ENCODE measurements at regions not wholly inside any gene's neighbourhood (a gene's known extent, or its start where the extent isn't known, plus 50 kb on each side); places are given as distances from the start of the nearest gene placed in this dataset.

DNA sequence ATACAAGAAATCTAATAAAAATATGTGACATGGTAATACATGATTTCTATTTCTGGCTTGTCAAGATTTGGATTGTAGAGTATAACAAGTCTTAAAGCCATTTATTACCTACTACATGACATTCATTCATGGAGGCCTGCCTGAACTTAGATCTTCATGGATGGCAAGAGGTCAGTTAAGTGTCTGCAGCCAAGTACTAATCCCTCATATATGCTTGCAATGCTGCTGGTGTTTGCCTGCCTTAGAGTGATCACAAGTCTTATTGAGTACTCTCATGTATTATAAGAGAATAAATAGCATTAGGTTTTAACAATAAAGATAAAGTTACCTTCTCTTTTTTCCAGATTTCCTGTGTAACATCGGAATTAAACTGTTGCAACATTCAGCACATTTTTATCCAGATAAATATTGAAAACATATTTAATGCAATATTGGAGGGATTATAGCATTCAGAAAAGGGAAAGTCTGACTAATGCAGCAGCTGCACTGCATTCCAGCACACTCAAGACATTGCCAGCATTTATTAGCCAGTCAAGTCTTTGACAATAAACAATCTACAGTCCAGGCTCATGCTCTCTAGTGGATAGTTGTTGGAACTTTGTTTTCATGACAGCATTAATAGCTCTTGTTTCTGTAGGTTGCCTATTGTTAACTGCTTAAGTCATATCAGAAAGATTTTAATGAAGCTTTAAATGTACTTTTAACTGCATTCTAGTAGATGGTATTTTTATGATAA lies 737.1 kb downstream of the FAT4 start:
- no peak for DNase-seq

DNA sequence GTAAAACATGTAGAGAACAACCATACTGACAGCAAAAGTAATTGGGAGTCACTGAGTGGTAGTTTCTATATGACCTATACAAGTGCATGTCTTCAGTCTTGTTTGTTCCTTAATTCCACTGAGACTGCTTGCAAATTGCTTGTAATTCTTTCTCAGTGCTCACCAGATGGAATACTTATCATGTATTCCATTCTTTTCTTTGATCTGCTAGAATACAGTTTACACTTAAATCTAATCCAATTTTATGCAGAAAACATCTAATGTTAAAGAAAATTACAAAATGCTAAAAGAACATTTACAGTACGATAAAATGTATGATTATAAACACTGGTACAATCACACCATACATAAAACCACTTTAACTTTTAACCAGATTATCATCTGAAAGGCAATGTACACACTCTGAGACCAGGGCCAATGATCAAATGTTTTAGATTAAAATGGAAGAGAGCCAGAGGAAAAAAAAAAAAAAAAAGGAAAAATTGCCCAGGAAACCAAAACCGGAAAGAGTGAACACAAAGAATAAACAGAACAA lies 741.4 kb downstream of the FAT4 start:
- no peak for DNase-seq

DNA sequence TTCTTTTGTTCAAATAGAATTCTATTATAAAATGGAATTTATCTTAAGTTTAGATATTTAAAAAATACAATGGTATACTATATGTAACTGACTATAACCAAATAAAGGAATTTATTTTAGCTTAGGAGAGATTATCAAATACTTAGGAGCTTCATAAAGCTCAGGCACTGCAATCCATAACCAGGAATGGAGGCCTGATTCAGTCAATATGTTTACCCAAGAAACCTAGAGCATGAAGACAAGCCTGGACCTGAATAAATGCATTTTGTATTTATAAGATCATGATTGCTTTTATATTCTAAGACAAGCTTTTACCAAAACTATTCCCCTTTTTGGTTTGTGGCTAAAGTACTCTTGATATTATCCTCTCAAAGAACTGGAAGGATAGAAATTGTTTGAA lies 742.6 kb downstream of the FAT4 start:
- DNase-seq: peak in 1 of 3 experiments; percentile 10

DNA sequence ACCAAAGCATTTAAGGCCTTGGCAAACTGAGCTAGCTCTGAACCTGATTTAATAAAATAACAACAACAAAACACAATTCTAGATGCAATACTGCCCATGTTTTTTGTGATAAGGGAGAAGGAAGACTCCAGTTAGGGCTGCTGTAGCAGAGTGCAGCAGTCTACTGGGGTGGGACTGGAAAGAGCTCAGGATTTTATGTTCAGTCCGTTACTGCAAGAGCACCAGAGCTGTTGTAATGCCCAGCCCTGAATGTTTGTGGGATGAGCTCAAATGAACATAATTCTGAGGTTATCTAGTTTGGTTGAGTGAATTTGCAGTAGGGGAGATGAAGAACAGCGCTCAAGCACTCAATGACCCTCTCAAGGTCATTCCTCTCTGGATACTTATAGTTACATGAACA lies 743.8 kb downstream of the FAT4 start:
- no peak for DNase-seq

DNA sequence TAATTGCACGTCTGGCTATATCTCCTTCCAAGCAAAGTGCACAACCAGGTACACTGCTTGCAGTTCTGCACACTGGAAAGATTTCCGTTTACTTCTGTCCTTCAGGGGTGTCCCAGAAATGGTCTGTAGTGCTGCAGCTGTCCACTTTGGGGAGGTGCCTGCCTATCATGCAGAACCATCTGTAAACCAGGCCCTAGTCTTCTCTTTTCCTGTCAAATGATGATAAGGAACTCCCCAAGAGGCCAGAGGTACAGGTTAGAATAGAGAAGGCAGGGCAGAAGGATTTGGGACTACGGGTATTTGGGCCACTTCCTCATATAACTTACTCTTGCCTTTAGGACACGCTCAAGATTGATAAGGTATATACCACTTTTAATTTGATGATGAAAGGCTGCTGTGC lies 746.9 kb downstream of the FAT4 start:
- no peak for DNase-seq

DNA sequence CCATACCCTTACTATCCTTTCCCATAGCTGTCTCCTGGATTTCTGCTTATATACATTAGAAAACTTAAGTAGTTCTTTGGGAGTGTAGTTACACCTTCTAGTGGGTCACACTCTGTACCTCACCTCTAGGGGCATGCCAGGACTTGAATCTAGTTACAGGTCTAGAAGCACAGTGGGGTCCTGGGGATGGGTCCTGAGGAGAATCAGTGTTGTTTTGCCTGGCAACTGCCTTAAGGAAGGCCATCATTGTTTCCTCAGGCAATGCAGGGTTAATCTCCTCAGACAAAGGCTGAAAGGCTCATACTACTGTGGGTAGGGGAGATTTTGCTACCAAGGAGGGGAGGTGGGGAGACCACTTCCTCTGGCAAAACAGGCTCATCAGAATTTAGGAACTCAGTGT lies 750.3 kb downstream of the FAT4 start:
- DNase-seq: no peak

DNA sequence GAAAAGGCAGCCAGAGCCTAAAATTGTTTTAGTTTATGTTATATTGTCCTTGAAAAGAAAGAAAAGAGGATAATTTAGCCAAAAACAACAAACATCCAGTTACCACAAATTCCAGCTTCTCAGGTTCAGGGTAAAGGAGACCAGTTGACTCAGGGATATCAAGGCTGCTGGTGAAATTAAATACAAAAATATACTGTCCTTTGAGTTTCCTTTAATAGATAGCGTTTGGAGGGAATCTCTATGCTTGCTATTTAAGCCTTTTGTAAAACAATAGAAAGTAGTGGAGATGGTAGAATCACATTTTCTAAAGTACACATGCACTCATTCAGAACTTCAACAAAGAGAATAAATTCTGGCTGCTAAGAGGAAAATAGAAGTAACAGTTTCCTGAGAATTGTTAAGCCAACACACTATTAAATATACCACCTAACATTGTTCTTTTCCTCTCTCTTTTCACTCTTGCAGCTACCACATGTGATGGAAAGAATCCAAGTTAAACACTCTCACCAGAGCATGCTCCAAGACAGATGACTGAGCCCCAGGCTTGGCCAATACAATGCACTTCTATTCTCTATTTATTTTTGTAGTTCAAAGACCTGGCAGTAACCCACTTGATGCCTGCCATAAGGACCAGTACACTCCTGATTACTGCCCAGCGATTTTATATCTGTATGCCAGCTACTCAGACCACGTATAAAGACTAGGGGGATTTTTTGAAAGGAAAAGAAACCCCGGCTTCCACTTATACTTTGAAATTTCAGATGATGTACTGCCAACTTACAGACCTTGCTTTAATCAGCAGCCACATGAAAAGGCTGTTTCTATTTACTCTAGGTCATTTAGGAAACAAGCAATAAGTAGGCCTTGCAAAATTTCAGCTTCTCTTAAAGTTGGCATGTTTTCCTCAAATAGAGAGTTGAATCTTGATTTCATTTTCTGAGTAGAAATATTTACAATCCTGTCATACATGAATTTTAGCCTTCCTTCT lies 756.9 kb downstream of the FAT4 start:
- peak in 2 of 3 experiments; percentile 56 to 81 for DNase-seq

DNA sequence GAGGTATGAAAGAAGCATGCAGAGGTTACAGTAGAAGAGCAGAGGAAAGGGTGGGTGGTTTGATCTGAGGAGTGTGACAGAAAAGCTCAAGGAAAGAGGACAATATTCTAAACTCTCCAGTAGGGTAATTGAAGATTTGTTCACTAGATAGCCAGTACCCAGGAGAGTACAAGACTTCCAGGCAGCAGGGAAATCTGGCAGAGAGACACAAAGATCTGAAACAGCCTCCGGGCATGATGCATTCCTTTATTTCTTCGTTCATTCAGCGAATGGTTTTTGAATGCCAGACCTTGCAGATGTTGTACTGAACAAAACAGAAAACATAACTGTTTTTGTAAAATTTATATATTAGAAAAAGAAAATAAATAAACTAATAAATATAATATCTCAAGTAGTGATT lies 766.6 kb downstream of the FAT4 start:
- no peak for DNase-seq

DNA sequence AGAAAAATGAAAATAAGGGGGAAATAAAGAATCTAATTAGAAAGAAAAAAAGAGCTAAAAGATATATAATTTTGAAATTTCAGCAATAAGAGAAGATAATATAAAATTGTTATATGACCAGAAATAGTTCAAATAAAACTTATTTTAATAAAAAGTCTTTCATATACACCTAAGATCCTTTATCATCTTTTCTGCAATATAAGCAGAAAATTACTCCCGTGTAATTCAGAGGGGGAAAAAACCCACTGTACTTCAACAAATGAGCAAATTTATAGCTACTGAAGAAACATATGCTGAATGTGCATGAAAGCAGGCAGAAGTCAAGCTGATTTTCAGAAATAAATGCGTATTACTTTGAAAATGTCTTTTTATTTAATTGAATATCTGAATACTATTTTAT lies 771.3 kb downstream of the FAT4 start:
- DNase-seq: no peak

DNA sequence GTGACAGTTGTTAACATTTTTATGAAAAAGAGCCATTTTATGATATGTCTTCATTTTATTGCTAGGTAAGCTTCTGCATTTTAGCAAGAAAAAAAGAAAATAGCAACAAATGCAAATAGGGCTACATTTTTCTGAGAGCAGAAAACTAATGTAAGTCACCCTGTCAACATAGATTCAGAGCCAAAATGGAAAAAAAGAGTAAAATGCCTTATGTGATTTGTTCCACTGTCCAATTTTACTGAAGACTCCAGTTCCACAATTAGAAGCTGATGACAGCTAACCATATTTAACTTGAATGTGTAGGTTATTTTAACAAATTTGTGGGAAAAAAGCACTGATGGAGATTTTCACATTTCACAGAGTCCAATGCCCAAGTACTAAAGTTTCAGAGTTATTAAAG lies 772.3 kb downstream of the FAT4 start:
- DNase-seq: no peak

DNA sequence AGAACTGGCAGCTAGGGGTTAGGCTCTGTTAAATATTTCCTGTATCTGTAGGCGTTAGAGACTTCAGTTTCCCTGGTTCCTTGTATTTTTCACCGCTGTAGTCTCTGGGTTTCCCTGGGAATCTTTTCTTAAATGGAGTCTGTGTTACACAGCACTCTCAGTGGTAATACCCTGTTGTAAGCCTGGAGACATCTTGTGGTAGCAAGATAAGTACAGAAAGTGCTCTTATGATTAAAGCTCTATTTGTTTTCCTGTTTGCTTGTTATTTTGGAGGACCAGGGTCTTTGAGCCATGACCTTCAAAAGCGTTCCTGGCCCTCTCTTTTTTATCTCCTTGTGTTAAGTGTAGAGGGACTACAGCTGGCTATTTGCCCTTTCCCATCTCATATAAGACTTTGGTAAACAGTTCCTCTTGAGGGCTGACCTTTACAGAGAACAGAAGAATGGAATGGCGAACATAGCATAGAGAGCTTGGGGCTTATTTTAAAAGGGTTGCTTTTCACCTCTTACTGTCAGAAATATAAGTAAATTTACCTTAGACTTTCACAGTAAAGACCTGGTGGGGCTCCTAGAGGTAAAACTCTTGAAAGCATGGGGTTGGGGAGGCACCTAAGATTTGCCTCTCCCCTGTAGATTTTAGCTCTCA lies 782.5 kb downstream of the FAT4 start:
- DNase-seq: no peak

DNA sequence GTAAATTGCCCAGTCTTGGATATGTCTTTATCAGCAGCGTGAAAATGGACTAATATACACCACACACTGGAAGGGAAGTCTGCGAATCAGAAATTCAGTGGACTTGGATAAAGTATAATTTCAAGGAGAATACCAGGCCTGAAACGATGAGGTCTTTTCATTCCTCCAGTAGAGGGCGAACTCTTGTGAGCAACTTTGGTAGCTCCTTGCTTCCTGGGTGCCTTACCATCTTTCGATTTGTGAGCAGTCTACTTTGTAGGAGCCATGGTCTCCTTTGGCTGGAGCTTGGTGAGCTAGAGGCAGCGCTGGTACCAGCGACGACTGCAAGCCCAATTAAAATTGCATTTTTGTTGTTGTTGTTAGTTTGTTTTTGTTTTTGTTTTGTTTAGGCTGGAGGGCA lies 791.9 kb downstream of the FAT4 start:
- no peak for DNase-seq

DNA sequence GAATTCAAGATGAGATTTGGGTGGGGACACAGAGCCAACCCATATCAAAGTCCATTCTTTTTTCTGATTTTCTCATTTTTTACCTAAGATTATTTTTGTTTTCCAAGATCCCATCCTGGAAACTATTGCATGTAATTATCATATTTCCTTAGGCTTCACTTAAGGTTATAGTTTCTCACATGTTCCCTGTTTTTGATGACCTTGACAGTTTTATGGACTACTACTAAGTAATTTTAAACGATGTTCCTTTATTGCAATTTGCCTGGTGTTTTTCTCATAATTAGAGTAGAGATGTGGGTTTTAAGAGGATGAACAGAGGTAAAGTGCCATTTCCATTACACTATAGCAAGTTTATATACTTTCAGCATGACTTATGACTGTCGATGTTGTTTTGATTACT lies 795.1 kb downstream of the FAT4 start:
- no peak for DNase-seq

DNA sequence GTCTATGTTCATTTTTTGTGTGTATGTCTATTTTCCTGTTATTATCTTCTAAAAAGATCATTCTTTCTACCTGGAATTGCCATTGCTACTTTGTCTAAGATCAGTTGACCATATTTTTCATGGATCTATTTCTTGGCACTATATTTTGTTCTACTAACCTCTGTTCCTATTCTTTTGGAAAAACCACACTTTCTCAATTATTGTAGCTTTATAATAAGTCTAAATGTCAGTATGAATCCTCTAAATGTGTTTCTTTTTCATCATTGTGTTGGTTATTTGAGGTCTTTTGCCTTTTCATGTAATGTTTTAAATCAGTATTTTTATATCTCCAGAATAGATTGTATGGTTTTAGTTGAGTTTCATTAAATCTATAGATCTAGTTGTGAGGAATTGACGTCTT lies 798.3 kb downstream of the FAT4 start:
- no peak for DNase-seq

DNA sequence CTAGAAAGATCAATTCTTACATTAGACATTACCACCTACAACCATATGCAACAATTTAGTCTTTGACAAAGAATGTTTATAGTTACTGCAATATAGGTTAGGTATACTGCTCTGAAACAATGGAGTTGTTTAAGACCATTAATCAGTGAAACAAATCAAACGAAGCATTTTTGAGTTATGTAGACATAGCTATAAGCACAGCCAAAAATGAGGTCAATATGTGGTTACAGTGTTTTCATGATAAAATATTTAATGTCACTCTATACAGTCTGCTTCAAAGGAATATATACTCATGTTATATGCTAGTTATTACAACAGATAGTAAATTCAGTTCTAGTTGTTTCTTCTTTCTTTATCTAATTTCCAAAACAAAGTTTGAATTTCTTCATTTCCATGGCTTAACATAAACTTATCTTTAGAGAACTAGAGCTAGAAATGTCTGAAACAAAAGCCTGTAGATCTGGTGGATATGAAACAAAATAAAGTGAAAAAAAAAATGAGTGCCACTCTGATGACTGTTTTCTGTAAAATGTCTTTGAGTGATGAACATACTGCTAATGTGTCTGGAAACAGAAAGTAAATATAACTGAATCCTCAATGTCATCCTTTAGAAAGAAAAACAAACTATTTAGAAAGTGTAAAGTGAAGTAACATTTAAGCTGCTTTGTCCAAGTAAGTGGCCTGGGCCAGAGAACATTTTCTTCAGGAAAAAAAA lies 809.0 kb downstream of the FAT4 start:
- DNase-seq: no peak

DNA sequence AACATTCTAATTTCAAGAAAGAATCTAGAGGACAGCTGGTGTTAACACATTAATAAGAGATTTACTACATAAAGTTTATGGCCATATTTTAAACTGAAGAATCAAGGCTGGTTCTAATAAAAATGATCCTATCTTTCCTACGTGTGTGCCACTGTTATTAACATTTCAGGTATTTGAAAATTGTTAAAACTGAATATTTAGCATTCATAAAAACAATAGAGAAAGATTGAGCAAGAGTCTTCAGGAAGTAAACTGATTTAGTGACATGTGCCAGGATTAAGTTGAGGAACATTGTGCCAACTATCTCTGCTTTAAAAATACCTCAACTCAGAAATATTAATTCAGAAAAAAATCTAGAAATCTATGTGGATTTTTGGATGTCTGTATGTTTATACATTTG lies 810.1 kb downstream of the FAT4 start:
- no peak for DNase-seq

DNA sequence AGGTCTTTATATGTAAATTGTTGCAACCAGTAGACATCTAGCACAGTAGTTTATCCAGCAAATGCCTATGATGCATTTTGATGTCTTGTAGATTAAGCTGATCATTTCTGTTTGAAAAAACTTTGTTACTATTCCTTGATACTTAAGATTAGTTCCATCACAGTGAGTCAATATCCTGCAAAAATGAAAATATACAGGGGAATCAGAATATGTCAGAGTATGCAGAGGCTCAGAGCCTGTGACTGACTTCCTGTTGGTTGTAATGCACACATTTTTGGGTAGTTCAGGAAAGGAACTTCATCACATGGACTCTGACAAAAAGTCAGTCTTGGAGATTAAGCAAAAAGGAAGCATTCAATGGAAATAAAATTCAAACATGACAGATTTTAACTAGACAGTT lies 815.5 kb downstream of the FAT4 start:
- DNase-seq: no peak

DNA sequence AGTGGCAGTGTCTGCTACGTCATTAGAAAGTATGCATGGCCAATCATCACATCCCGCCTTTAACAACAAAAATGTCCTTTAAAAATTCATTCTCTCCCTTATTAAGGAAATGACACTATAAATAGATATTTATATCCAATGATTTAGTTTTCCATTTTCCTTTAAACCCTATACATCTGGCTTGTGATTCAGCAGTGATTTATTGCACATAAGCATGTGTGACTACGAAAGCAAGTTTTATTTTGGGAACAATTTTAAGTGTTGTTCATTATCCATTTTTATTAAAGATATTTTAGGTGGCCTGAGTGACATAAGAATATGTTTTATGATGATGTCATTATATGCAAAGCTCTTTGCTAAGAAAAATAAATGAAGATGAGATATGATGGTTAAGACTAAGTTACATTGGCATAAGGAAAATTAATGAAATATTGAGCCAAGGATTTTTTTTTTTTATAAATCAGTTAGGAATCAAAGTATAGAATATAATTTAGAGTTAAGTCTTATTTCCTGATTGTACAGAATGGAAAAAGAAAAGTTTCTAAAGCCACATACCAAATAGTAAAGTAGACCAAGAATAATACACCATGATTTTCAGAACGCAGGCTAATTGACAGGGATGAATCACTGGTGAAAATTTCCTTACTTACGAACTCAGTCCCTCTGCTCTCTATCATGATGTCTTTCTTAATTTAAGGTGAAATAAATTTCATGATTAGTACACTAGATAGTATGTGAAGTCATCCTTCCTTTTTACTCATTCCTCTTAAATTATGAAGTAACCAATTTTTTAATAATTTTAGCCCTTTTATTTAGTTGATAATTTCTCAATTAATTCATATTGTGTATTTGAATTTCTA lies 822.4 kb downstream of the FAT4 start:
- DNase-seq: no peak

DNA sequence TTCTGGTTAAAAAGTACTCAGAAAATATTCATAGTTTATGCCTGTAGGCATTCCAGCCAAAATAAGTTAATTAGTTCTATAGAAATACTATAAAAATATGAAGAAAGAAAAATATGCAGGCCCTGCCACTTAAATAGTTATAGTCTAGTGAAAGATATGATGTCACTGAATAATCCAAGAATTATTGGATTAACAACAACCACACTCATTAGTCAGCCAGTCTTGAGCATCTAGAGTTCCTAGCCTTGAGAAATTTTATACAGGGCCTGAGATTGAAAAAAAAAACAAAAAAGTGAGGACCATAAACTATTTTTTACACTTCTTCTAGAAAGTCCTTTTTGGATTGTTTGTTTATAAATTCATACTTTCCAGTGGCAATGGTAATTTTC lies 823.0 kb downstream of the FAT4 start:
- no peak for DNase-seq

DNA sequence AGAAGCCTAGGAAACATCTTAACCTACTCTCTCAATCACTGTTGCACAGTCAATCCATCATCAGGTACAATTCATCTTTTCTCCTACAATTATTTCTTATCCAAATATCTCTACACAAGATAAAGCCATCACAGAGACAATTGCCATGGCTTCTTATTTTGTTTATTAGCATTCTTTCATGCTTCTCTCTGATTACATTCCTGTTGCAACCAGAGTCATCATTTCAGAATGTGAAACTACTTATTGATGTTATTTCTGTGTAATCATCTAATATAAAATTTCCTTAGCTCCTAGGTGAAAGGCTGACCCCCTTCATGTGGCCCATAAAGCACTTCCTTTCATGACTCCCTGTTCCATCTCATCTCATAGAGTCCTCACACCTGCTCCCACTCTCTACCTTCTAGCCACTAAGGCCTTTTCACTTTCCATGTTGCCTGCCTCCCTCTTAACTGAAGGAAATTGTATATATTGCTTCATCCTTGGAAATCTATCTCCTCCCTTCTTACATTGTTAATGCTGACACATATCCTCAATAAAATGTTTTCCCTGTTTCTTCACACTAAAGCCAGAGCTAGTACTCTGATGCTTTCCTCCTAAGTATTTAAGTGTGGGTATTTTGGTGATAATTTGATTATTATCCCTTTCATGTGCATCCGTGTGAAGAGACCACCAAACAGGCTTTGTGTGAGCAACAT lies 829.9 kb downstream of the FAT4 start:
- no peak for DNase-seq

DNA sequence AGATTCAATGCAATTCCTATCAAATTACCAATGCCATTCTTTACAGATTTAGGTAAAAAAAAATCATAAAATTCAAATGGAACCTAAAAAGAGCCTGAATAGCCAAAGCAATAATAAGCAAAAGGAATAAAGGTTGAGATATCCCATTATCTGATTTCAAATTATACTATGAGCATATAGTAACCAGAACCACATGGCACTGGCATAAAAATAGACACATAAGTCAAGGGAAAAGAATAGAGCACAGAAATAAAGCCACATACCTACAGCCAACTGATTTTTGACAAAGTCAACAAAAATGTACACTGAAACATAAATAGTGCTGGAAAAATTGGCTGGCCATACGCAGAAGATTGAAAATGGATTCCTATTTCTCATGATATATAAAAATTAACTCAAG lies 853.7 kb downstream of the FAT4 start:
- DNase-seq: no peak

Measured in NCI-H1417 (cell line).